ENCODE measurements at regions not wholly inside any gene's neighbourhood (a gene's known extent, or its start where the extent isn't known, plus 50 kb on each side); places are given as distances from the start of the nearest gene placed in this dataset.

DNA sequence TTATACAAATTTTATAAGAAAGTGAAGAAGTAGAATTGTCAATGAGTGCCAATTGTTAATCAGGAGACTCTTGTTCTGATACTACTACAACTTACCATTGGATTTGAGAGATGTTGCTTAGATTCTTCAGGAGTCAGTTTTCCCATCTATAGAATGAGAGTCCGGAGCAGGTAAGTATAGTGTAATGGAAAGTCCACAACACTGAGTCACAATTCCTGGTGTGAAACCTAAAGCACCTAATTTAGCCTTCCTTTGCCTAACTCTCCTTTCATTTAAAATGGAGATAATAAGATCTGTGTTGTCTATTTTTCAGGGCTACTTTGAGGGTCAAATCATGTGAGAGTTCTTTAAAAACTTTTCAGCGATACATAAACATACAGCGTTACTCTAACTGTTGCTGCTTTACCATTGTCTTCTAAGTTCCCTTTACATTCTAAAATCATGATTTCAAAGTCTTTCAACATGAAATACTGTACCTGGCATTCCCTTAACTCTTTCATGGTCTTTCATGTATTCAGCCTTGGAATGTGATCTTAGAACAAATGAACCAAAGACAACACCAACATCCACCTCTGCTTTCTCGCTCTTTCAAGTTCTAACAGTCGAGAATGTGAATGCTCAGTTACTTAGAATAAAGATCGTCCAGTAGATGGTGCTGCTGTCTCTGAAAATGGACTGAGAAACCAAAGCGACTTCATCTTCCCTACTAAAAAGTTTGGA is 90.9 kb downstream of the SLC30A10 start:
- no peak for ATAC-seq
- H3K4me1 ChIP-seq, result no peaks in the 10 kb centered on the region
- 30 to 32% methylated on average over 7 of the region's 7 CpGs for WGBS, 2 donors (ENCODE audit: low coverage in 1 of 2)

DNA sequence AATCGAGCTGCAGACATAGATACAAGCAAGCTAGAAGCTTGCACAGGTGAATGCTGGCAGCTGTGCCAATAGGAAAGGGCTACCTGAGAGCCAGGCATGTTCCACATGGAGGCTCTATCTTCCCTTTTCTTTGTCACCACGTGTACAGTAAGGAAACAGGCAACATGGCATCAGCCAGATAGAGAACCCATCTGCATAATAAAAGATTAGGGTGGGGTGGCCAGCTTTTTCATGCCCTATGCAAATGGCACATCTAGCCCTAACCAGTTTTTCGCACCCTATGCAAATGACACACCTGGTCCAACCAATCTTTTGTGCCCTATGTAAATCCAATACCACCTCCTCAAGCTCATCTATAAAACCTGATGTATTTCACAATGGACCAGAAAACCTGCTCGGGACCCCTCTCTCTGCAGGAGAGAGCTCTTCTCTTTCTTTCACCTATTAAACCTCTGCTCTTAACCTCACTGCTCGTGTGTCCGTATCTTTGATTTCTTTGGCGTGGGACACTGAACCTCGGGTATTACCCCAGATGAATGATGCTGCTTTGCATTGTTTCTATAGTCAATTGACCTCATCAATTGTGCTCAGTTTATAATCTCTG is 93.9 kb downstream of the SLC30A10 start:
- ATAC-seq, result no peak
- no peak overlapping the region for H3K27ac ChIP-seq
- TF ChIP-seq POLR2A (IDR thresholded peaks at IDR 0.05) (no peak), EP300 (IDR thresholded peaks at IDR 0.05) (no peak), POLR2AphosphoS5 (IDR thresholded peaks at IDR 0.05) (no peak)
- TF ChIP-seq, protein P1, sequence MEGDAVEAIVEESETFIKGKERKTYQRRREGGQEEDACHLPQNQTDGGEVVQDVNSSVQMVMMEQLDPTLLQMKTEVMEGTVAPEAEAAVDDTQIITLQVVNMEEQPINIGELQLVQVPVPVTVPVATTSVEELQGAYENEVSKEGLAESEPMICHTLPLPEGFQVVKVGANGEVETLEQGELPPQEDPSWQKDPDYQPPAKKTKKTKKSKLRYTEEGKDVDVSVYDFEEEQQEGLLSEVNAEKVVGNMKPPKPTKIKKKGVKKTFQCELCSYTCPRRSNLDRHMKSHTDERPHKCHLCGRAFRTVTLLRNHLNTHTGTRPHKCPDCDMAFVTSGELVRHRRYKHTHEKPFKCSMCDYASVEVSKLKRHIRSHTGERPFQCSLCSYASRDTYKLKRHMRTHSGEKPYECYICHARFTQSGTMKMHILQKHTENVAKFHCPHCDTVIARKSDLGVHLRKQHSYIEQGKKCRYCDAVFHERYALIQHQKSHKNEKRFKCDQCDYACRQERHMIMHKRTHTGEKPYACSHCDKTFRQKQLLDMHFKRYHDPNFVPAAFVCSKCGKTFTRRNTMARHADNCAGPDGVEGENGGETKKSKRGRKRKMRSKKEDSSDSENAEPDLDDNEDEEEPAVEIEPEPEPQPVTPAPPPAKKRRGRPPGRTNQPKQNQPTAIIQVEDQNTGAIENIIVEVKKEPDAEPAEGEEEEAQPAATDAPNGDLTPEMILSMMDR (IDR thresholded peaks at IDR 0.05), result no peak
- peaks cover 8% of the 10 kb centered on the region for H3K27me3 ChIP-seq
- WGBS, 2 donors (ENCODE audit: low coverage in 1 of 2), result 58 to 62% methylated on average over 7 to 8 of the region's 8 CpGs
- H3K9me3 ChIP-seq, result no peaks in the 10 kb centered on the region
- no peaks in the 10 kb centered on the region for H3K4me1 ChIP-seq
- H3K4me3 ChIP-seq, result no peak overlapping the region
- no peaks in the 10 kb centered on the region for H3K36me3 ChIP-seq

More for the DNA sequence above, 90.9 kb downstream of the SLC30A10 start:
- peaks cover 8% of the 10 kb centered on the region for H3K27me3 ChIP-seq
- no peaks in the 10 kb centered on the region for H3K9me3 ChIP-seq
- H3K36me3 ChIP-seq, result no peaks in the 10 kb centered on the region
- H3K27ac ChIP-seq, result no peak overlapping the region
- no peak overlapping the region for H3K4me3 ChIP-seq
- TF ChIP-seq, protein P1 (IDR thresholded peaks at IDR 0.05), result peak in 2 of 4 experiments; percentile 18 to 27
- TF ChIP-seq POLR2AphosphoS5 (IDR thresholded peaks at IDR 0.05), result no peak

DNA sequence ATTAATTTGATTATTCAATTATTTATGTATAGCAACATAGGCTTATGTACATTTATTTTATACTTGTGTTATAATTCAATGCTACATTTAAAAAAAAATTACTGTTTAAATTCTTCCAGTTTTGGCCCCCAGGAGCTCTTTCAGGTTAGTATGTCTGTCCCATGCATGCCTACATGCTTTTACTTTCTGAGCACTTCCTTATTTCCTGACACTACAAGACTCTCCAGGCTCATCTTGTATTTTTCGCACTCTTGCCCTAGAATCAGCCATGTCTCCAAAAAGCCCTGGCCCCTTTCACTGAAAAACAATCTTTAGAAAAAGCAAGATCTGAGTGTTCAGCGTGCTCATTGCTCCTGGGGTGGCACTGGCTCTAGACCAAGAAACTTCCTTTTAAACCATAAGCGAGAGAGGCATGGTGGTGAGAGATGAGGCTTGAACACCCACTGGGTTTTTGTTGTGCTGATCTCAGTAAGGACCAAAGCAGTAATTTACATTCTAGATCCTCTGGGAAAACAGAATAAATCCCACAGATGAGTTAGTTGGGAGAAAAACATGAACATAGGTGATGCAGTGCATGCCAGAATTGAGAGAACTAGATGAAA is 95.0 kb downstream of the SLC30A10 start:
- Histone ChIP-seq H3K4me3 (no peak overlapping the region), H3K4me1 (no peaks in the 10 kb centered on the region), H3K27ac (no peak overlapping the region), H3K27me3 (peaks cover 8% of the 10 kb centered on the region), H3K36me3 (no peaks in the 10 kb centered on the region), H3K9me3 (no peaks in the 10 kb centered on the region)
- TF ChIP-seq POLR2AphosphoS5 (IDR thresholded peaks at IDR 0.05), result no peak
- no peak for TF ChIP-seq POLR2A (IDR thresholded peaks at IDR 0.05)
- no peak for TF ChIP-seq EP300 (IDR thresholded peaks at IDR 0.05)
- TF ChIP-seq, protein P1 (IDR thresholded peaks at IDR 0.05), result no peak
- ATAC-seq, result no peak
- WGBS, 2 donors (ENCODE audit: low coverage in 1 of 2), result 67 to 71% methylated on average over 2 to 3 of the region's 3 CpGs

DNA sequence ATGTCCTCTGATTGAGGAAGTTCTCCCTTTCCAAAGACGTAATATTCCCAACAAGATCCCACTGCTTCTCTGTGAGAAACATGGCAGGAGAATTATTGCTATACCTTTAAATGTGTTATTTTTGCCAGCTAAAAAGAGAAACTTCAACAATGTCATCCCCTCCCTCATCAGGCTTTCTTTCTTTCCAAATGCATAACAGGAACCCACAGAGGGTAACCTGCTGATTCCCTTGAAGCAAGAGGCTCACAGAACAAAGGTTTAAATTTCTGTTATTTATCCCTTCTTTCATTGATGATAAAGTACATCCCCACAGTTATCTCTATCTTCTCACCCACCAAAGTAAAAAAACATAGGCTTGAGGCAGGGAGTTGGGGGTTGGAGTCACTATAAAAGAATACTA is 102.1 kb downstream of the SLC30A10 start:
- WGBS, 2 donors (ENCODE audit: low coverage in 1 of 2), result 70 to 100% methylated on average over 1 of the region's 1 CpG
- TF ChIP-seq EP300 (IDR thresholded peaks at IDR 0.05) (no peak), POLR2A (IDR thresholded peaks at IDR 0.05) (no peak), POLR2AphosphoS5 (IDR thresholded peaks at IDR 0.05) (no peak)
- TF ChIP-seq, protein P1 (IDR thresholded peaks at IDR 0.05), result no peak
- Histone ChIP-seq H3K4me3 (no peak overlapping the region), H3K27me3 (no peaks in the 10 kb centered on the region), H3K4me1 (no peaks in the 10 kb centered on the region), H3K27ac (no peak overlapping the region), H3K9me3 (no peaks in the 10 kb centered on the region), H3K36me3 (no peaks in the 10 kb centered on the region)
- no peak for ATAC-seq

All from gastroesophageal sphincter (tissue), 4 donors.